ENCODE measurements at regions not wholly inside any gene's neighbourhood (a gene's known extent, or its start where the extent isn't known, plus 50 kb on each side); places are given as distances from the start of the nearest gene placed in this dataset.

GRCh38 chr3:160106905-160107861 is 118.0 kb upstream of the C3orf80 start:
- no peak overlapping the region for H3K27ac ChIP-seq

GRCh38 chr3:160108362-160108761 is 116.9 kb upstream of the C3orf80 start:
- H3K27me3 ChIP-seq, result no peaks in the 10 kb centered on the region
- H3K9me3 ChIP-seq (replicated peaks), result no peaks in the 10 kb centered on the region
- no peaks in the 10 kb centered on the region for H3K4me1 ChIP-seq
- H3K4me3 ChIP-seq, result no peak overlapping the region
- H3K27ac ChIP-seq, result no peak overlapping the region
- no peak for DNase-seq
- no peaks in the 10 kb centered on the region for H3K36me3 ChIP-seq

More at GRCh38 chr3:160106905-160107861, 118.0 kb upstream of the C3orf80 start:
- no peaks in the 10 kb centered on the region for H3K9me3 ChIP-seq (replicated peaks)
- H3K4me1 ChIP-seq, result no peaks in the 10 kb centered on the region
- DNase-seq, result no peak
- no peak overlapping the region for H3K4me3 ChIP-seq
- no peaks in the 10 kb centered on the region for H3K36me3 ChIP-seq
- no peaks in the 10 kb centered on the region for H3K27me3 ChIP-seq

GRCh38 chr3:160112481-160112880 is 112.7 kb upstream of the C3orf80 start:
- no peak for DNase-seq
- H3K27me3 ChIP-seq, result no peaks in the 10 kb centered on the region
- no peaks in the 10 kb centered on the region for H3K4me1 ChIP-seq
- no peak overlapping the region for H3K27ac ChIP-seq
- H3K4me3 ChIP-seq, result no peak overlapping the region
- H3K36me3 ChIP-seq, result no peaks in the 10 kb centered on the region
- no peaks in the 10 kb centered on the region for H3K9me3 ChIP-seq (replicated peaks)

- H3K4me1 ChIP-seq, result no peaks in the 10 kb centered on the region
- DNase-seq, result no peak
- no peak overlapping the region for H3K27ac ChIP-seq
- no peak overlapping the region for H3K4me3 ChIP-seq
- H3K27me3 ChIP-seq, result no peaks in the 10 kb centered on the region
- no peaks in the 10 kb centered on the region for H3K9me3 ChIP-seq (replicated peaks)
- no peaks in the 10 kb centered on the region for H3K36me3 ChIP-seq
These were observed 112.2 kb upstream of the C3orf80 start for GRCh38 chr3:160112996-160113395.

- no peaks in the 10 kb centered on the region for H3K27me3 ChIP-seq
- no peaks in the 10 kb centered on the region for H3K36me3 ChIP-seq
These were observed 110.7 kb upstream of the C3orf80 start for GRCh38 chr3:160114355-160114995.

GRCh38 chr3:160115387-160115786 is 109.8 kb upstream of the C3orf80 start:
- no peaks in the 10 kb centered on the region for H3K36me3 ChIP-seq
- no peaks in the 10 kb centered on the region for H3K9me3 ChIP-seq (replicated peaks)
- H3K4me1 ChIP-seq, result no peaks in the 10 kb centered on the region
- DNase-seq, result no peak
- H3K27ac ChIP-seq, result no peak overlapping the region
- no peak overlapping the region for H3K4me3 ChIP-seq
- H3K27me3 ChIP-seq, result no peaks in the 10 kb centered on the region

More at GRCh38 chr3:160114355-160114995, 110.7 kb upstream of the C3orf80 start:
- no peaks in the 10 kb centered on the region for H3K4me1 ChIP-seq
- H3K27ac ChIP-seq, result no peak overlapping the region
- H3K9me3 ChIP-seq (replicated peaks), result no peaks in the 10 kb centered on the region
- H3K4me3 ChIP-seq, result no peak overlapping the region
- no peak for DNase-seq

- Histone ChIP-seq H3K4me3 (no peak overlapping the region), H3K4me1 (peaks cover 8% of the 10 kb centered on the region; the same call in 1 of the 2 replicates), H3K36me3 (no peaks in the 10 kb centered on the region), H3K27me3 (no peaks in the 10 kb centered on the region), H3K9me3 (replicated peaks) (no peaks in the 10 kb centered on the region), H3K27ac (no peak overlapping the region)
- DNase-seq, result no peak
These were observed 101.0 kb upstream of the C3orf80 start for GRCh38 chr3:160124224-160124623.

- Histone ChIP-seq H3K27ac (no peak overlapping the region), H3K9me3 (replicated peaks) (no peaks in the 10 kb centered on the region), H3K4me3 (no peak overlapping the region), H3K27me3 (no peaks in the 10 kb centered on the region), H3K36me3 (no peaks in the 10 kb centered on the region), H3K4me1 (peaks cover 14% of the 10 kb centered on the region; the same call in 1 of the 2 replicates)
- no peak for DNase-seq
These were observed 100.0 kb upstream of the C3orf80 start for GRCh38 chr3:160125258-160125657.

GRCh38 chr3:160126051-160126450 is 99.2 kb upstream of the C3orf80 start:
- Histone ChIP-seq H3K4me1 (peaks cover 14% of the 10 kb centered on the region; the same call in 1 of the 2 replicates), H3K27me3 (no peaks in the 10 kb centered on the region), H3K9me3 (replicated peaks) (no peaks in the 10 kb centered on the region), H3K36me3 (no peaks in the 10 kb centered on the region), H3K27ac (no peak overlapping the region), H3K4me3 (no peak overlapping the region)
- no peak for DNase-seq

GRCh38 chr3:160126761-160127160 is 98.5 kb upstream of the C3orf80 start:
- DNase-seq, result peak; percentile 33 to 55
- Histone ChIP-seq H3K27ac (no peak overlapping the region), H3K9me3 (replicated peaks) (no peaks in the 10 kb centered on the region), H3K4me1 (peaks cover 14% of the 10 kb centered on the region; the same call in 1 of the 2 replicates), H3K4me3 (no peak overlapping the region), H3K27me3 (no peaks in the 10 kb centered on the region), H3K36me3 (no peaks in the 10 kb centered on the region)

GRCh38 chr3:160127308-160127707 is 97.9 kb upstream of the C3orf80 start:
- H3K27me3 ChIP-seq, result no peaks in the 10 kb centered on the region
- no peaks in the 10 kb centered on the region for H3K9me3 ChIP-seq (replicated peaks)
- H3K4me1 ChIP-seq, result peaks cover 14% of the 10 kb centered on the region; the same call in 1 of the 2 replicates
- no peak overlapping the region for H3K4me3 ChIP-seq
- no peaks in the 10 kb centered on the region for H3K36me3 ChIP-seq
- no peak overlapping the region for H3K27ac ChIP-seq
- no peak for DNase-seq

- Histone ChIP-seq H3K4me3 (no peak overlapping the region), H3K27me3 (no peaks in the 10 kb centered on the region), H3K9me3 (replicated peaks) (no peaks in the 10 kb centered on the region), H3K27ac (no peak overlapping the region), H3K4me1 (peaks cover 14% of the 10 kb centered on the region; the same call in 1 of the 2 replicates), H3K36me3 (no peaks in the 10 kb centered on the region)
- no peak for DNase-seq
These were observed 97.2 kb upstream of the C3orf80 start for GRCh38 chr3:160128056-160128455.

- Histone ChIP-seq H3K4me3 (no peak overlapping the region), H3K4me1 (peaks cover 14% of the 10 kb centered on the region; the same call in 1 of the 2 replicates)
These were observed 95.7 kb upstream of the C3orf80 start for GRCh38 chr3:160129459-160130061.

GRCh38 chr3:160130071-160130470 is 95.2 kb upstream of the C3orf80 start:
- DNase-seq, result no peak

More at GRCh38 chr3:160129459-160130061, 95.7 kb upstream of the C3orf80 start:
- H3K27ac ChIP-seq, result peak overlapping the region; percentile 61
- H3K9me3 ChIP-seq (replicated peaks), result no peaks in the 10 kb centered on the region
- no peaks in the 10 kb centered on the region for H3K36me3 ChIP-seq
- peak in 1 of 2 experiments; percentile 30 for DNase-seq
- H3K27me3 ChIP-seq, result no peaks in the 10 kb centered on the region

GRCh38 chr3:160130950-160131349 is 94.3 kb upstream of the C3orf80 start:
- Histone ChIP-seq H3K4me3 (no peak overlapping the region), H3K4me1 (peaks cover 14% of the 10 kb centered on the region; the same call in 1 of the 2 replicates), H3K9me3 (replicated peaks) (no peaks in the 10 kb centered on the region), H3K36me3 (no peaks in the 10 kb centered on the region), H3K27ac (no peak overlapping the region), H3K27me3 (no peaks in the 10 kb centered on the region)
- DNase-seq, result no peak

More at GRCh38 chr3:160130071-160130470, 95.2 kb upstream of the C3orf80 start:
- peaks cover 14% of the 10 kb centered on the region; the same call in 1 of the 2 replicates for H3K4me1 ChIP-seq
- no peaks in the 10 kb centered on the region for H3K27me3 ChIP-seq
- no peaks in the 10 kb centered on the region for H3K36me3 ChIP-seq
- H3K9me3 ChIP-seq (replicated peaks), result no peaks in the 10 kb centered on the region
- H3K27ac ChIP-seq, result peak overlapping the region; percentile 61
- H3K4me3 ChIP-seq, result no peak overlapping the region
